GM19193 (cell line): ENCODE measurements at regions not wholly inside any gene's neighbourhood (a gene's known extent, or its start where the extent isn't known, plus 50 kb on each side); places are given as distances from the start of the nearest gene placed in this dataset.

Source experiments
- POLR2A ChIP-seq: IDR thresholded peaks from 4 replicates; pipeline ENCODE4 v1.6.1; 2011; ENCODE audit not compliant: insufficient read depth, insufficient read length; ENCODE audit errors: extremely low read depth

DNA sequence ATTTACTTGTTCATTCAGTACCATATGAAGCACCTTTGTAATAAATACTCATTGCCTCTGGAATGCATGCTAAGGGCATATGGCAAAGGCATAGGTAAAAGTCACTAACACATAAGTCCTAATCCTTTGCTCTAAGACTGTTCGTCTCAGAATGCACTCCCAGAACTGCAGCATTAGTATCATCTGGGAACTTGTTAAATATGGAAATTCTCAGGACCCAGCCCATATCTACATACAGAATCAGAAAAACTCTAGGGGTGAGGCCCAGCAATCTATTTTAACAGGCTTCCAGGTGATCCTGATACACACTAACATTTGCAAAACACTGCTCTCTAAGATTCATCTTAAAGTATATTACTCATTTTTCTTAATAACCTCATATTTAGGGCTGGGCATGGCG is 113.8 kb upstream of the CDH6 start:
- no peak for TF ChIP-seq POLR2A

DNA sequence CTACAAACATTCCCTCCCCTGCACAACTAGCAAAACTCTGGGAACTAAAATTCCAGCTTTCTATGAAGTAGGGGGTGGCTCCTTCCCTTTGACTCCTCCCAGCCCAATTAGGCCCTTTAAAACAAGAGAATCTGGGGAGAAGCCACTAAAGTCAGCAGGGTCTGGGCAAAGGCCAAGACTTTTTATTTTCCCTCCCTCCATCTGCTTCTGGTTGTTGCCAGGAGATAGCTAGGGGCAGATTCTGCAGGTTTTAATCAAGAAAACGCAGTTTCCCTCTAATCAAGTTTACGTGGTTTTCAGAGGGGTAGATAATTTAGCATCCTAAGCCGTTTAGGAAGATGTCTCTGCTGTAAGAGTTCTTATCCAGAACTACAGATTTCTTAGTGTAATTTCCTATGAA is 114.5 kb upstream of the CDH6 start:
- no peak for TF ChIP-seq POLR2A

DNA sequence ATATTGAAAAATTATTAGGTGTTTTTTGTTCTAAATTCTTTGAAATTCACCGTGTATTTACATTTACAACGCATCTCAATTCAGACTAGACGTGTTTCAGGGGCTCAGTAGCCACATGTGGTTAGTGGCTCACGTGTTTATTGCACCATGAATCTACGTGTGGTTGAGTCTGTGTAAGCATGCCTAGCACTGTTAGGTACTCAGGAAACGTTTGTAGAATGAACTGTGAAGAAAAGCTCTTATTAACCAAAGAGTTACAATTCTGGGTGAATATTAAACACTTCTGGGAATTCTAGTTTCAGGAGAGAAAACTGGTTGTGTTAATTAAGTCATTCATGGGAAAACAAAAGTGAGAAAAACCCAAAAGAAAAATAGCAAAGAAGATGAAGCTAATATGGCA is 117.5 kb upstream of the CDH6 start:
- no peak for TF ChIP-seq POLR2A

DNA sequence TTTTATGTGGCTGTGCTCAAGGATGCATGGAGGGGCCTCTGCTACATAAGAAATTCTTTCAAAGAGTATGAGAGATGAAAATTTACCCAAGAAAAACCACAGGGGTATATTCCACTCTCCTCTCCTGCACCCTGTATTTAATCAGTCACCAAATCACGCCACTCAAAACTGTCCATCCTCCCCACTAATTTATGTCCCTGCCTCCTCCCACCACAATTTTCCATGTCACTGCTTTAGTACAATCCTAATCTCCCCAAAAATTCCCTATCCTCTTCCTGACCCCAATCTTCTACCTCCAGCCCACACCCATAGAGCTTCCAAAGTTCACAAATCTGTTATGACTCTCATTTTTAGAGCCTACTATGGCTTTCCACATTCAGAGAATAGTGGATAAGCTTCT is 125.2 kb upstream of the CDH6 start:
- no peak for TF ChIP-seq POLR2A

DNA sequence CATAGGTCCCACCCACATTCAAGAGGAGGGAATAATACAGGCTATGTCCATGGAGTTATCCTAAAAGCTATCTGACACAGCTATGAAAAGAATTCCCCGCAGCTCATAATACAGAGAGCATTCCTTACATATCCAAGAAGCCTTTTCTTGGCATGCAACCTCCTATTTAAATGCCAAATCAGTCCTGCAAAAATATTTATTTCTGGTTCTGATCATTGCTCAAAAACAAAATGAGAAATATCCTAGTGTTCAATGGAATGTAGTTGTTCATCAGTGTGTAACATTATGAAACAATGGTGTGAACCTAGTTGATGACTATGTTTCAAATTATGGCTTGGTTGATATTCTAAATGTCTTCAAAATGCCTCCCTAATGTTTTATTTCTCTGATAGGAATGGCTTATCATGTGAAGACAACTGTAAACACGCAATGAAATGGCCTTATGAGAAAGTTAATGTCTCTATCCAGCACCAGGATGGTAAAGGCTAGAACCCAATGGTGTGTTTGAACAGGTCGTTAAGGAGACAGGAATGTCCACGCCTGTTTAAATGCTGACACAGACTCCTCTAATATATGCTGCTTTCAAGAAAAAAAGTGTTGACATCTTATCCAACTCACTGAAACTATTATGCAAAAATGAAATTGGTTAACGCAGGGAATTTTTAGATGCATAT is 126.7 kb upstream of the CDH6 start:
- TF ChIP-seq POLR2A = no peak

DNA sequence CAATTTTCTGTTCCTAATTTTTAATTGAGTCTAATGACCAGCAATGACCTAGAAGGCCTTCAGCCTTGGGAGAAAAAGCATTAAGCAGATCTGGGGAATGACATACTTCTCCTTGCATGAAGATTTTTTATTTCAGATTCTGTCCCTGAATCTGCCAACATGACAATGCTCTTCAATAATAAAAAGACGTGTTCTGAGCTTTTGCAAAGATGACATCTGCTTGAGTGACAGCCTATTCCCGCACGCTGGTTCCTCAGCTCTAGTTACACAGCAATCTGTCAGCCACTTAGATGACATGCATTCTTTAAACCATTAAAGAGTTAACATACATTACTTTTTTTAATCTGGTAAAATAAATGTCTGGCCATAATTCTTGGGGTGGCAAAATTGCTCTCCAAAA is 129.3 kb upstream of the CDH6 start:
- TF ChIP-seq POLR2A = no peak

DNA sequence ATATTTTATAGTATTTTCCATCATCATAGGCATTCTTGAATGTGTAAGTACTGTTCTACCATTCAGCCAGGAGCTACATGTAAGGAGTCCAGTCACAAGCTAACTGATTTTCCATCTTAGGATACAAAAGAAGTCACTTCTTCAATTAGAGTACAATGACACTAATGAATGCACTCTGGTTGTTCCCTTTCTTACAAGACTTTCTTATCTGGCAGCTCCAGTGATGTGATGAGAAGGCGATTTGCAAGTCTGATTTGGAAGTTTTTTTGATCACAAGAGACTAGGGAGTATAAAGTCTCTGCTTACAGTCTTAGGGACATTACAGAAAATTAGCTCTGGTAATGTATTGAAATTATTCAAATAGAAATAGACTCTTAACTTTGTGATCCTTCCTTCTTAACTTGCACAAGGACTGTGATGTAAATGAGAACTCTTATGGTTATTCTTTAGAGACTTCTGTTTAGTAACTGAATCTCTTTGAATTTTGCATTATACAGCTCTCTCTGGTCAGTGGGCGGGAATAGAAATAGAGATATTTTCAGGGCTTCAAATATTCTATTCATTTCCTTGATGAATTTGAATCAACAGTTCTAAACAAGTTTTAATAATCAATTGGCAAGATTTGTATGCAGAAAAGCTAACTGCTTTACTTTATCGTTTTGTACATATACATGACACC is 130.4 kb upstream of the CDH6 start:
- no peak for TF ChIP-seq POLR2A

DNA sequence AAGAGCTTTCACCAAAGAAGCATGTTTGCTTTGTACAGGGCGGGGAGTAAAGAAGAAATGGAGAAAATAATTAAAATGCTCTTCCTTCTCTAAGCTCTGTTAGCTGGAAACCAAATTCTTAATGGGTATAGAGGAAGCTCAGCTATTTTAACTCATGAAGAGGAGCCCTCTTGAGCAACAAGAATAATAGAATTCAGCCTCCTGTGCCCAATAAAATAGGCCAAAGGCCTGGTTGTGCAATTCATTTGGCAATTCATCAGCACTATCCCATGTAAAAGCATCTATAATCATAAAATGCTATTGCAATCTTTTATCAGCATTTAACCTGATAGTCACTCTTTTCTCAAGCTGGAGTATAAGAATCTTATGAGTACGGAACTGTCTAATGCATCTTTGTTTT is 133.6 kb upstream of the CDH6 start:
- TF ChIP-seq POLR2A = no peak

DNA sequence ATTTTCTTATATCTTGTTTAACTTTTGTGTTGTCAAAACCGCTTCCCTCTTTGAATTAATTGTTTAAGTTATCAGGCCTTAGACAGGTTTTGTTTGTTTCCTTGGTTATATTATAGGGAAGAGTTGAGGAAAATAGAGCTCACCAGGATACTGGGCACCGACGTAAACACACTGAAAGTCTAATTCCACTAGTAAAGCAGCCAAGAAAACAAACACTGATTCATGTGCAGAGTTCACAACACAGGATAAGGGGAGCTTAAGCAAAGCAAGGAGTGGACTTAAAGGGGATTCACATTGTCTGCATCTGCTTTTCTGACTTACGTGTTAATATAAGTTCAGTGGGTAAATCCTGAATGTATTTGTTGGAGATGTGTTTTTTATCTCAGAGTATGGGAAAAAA is 139.0 kb upstream of the CDH6 start:
- no peak for TF ChIP-seq POLR2A

DNA sequence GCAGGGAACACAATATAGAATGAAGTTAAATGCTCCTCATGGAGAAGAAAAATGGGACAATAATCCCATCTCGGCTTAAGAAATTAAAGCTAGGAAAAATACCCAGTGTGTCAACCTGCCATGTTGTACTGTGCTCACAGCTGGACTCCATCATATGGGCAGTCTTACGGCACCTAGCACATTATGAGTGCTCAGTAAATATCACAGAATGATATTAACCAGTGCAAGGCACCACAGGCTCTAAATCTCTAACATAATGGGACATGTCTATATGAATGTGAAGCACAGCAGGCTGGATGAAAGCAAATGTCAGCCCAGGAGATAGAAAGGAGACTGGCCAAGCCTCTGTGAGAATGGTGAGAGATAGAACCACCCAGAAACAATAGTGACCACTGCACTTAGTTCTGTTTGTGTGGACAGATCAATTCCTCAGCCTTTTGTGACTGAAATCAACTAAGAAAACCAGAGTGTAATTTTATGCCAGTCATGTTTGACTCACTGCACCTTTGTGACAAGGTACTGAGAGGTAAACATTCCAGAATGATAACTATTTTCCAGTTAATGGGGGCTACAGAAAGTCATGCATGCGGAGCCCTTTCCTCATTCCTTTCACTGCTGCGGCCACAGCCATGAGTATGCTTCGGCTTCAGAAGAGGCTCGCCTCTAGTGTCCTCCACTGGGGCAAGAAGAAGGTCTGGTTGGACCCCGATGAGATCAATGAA is 140.4 kb upstream of the CDH6 start:
- no peak for TF ChIP-seq POLR2A

DNA sequence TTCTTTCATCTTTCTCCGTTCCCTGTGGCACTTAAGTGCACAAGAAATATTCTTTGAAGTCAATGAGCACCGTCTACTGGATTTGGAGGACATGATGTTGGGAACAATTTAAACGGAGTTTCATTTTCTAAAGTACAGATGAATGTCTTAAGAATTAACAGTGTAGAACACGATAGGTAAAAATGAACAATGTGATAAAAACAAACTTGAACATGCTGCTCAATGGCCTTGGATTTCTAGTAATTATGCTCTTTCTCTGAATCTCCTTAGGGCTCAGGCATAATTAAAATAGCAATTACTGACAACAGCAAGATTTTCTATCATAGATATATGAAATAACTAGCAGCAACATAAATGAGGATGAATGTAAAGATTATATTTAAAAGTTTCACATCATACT is 142.2 kb upstream of the CDH6 start:
- no peak for TF ChIP-seq POLR2A

DNA sequence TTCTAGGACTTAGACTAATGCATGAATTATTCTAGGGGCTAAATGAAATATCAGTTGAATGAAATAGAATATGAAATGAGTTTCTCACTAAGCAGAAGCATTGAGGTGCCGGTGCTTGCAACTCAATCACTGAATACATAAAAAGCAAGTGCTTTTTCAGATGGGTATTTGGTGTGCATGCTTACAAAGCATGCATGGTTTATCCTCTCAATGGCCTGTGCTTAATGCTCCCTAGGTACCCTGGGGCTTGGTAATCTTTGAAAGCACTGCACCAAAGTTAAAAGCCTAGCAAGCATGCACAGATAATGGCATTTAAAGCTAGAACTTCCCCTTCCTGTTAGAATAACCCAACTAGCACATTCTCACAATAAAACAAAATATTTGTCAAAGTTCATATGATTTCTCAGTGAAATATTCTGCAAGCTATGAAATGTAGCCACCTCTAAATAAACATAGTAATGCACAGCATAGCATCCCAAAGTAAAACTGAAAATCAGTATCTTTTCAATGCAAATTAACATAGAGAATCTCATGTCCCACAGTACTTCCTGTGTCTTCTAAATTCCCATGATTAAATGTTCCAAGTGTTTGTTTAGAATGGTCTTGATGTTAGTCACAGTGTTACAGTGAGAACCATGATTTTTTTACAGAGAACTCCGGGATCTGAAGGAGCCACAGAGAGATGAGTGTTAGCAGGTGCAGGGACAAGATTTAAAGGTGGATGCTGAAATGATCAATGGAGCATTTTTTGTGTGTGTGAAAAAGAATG is 143.4 kb upstream of the CDH6 start:
- no peak for TF ChIP-seq POLR2A

DNA sequence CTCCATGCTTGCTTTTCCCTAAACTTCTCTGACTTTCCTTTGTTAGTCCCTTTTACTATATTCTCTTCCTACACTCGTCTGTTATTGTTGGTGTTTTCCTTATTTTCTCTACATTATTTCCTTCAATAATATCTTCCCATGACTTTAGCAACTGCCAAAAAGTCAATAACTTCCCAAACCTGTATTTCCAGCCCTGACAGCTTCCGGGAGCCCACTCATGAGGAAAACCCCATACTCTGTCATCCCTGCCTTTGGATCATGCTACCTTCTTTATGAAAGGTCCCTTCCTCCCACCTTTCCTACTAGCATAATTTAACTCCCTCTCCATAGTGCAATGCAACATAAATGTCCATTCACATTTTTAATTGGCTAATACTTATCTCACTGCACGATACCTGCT is 144.0 kb upstream of the CDH6 start:
- TF ChIP-seq POLR2A = no peak

DNA sequence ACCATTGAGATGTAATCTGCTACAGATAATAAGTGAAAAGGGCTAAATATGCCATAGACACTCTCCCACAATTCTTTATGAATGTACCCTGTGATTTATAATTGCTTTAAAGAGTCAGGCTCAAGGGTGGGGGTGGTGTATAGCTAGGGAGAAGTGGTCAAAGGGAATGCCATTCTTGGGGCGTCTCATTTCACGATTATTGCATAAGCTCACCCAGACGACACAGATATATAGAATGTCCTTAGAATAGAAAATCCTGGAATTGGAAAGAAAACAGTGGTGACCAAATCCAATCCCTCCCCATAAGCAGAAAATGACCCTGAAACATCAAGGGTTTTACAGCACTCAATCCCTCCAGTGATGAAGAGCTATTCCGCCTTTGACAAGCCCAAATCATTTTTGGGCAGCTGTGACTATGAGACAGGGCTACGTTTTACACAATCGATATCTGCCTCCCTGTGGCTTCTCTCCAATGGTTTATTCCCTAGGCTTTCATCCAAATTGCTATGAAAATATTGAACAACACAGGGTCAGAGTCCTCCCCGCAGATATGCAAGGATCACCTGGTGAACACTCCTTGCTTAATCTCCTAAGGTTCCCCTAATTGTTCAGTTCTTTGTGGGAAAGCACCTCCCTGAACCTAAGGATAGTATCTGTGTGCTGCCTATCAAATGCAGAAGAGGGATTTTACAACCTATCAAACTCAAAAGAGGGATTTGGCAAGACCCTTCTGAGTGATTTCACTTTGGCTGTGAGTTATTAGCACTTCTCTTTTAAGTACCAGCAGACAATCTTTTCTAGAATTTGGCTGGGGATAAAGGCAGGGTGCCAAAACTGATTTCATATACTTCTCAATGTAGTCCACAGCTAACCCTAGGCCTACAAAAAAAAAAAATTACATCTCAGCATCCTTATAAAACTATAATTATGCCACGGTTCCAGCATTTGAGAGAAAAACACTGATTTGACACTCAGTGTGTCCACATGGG is 144.9 kb upstream of the CDH6 start:
- TF ChIP-seq POLR2A = no peak
